ENCODE measurements at regions not wholly inside any gene's neighbourhood (a gene's known extent, or its start where the extent isn't known, plus 50 kb on each side); places are given as distances from the start of the nearest gene placed in this dataset.

GRCh38 chr7:69204943-69205342 is 393.3 kb upstream of the AUTS2 start:
- Histone ChIP-seq H3K4me1 (ENCODE audit: control insufficient read depth, insufficient read depth, low read length) (no peaks in the 10 kb centered on the region), H3K9me3 (ENCODE audit: control insufficient read depth, insufficient read depth, low read length) (peaks cover 2% of the 10 kb centered on the region), H4K91ac (ENCODE audit: insufficient read depth, low read depth, low read length) (no peak overlapping the region), H3K56ac (ENCODE audit: extremely low read depth, insufficient read depth, low read length) (no peak overlapping the region), H3K18ac (ENCODE audit: low read depth, low read length) (no peak overlapping the region), H3K14ac (replicated peaks; ENCODE audit: low read depth, low read length) (no peak overlapping the region), H4K5ac (ENCODE audit: low read depth, low read length) (no peak overlapping the region), H2AK9ac (replicated peaks; ENCODE audit: low read depth, low read length, poor library complexity) (no peak overlapping the region), H3K27me3 (ENCODE audit: control insufficient read depth, insufficient read depth, low read length) (no peaks in the 10 kb centered on the region), H2BK20ac (ENCODE audit: low read depth, low read length) (no peak overlapping the region), H2AK5ac (ENCODE audit: low read depth, low read length) (no peak overlapping the region), H3K9me1 (ENCODE audit: insufficient read depth, low read length) (no peaks in the 10 kb centered on the region), H3K4ac (ENCODE audit: low read depth, low read length) (no peak overlapping the region), H4K20me1 (ENCODE audit: insufficient read depth, low read length) (no peaks in the 10 kb centered on the region), H2BK120ac (ENCODE audit: low read depth, low read length) (no peak overlapping the region), H3K36me3 (ENCODE audit: control insufficient read depth, insufficient read depth, low read length) (no peaks in the 10 kb centered on the region), H4K8ac (ENCODE audit: low read depth in 2 of 2, low read length in 2 of 2) (no peak overlapping the region), H3K23ac (ENCODE audit: low read depth, low read length) (no peak overlapping the region), H2BK5ac (ENCODE audit: low read depth, low read length, poor library complexity, severe bottlenecking) (no peak overlapping the region), H2BK15ac (ENCODE audit: low read depth, low read length) (no peak overlapping the region), H2AFZ (replicated peaks; ENCODE audit: low read length, poor library complexity) (no peak overlapping the region), H3K4me3 (ENCODE audit: insufficient read depth, low read depth, low read length) (no peak overlapping the region), H3K79me1 (ENCODE audit: low read depth in 1 of 2, low read length in 2 of 2) (no peaks in the 10 kb centered on the region), H3K4me2 (ENCODE audit: low read depth, low read length) (no peak overlapping the region), H3K9ac (ENCODE audit: low read depth, low read length) (no peak overlapping the region), H3K27ac (ENCODE audit: insufficient read depth, low read length) (no peak overlapping the region)
- intact Hi-C loops (cut with micrococcal nuclease) = no loop called here
- dilution Hi-C loops (cut with HindIII; ENCODE audit: low sequenced_read_pairs, unreplicated experiment) = no loop called here
- ATAC-seq (ENCODE audit: low read depth) (no peak), DNase-seq (no peak)
- BruUV-seq (replicated peaks) = no TSS peak
- TF ChIP-seq CEBPB (IDR thresholded peaks at IDR 0.05; ENCODE audit: low read depth, low read length) (no peak), MAFK (IDR thresholded peaks at IDR 0.05; ENCODE audit: low read depth, low read length) (no peak), MAZ (IDR thresholded peaks at IDR 0.05; ENCODE audit: borderline replicate concordance, low read depth, low read length) (no peak), POLR2A (IDR thresholded peaks at IDR 0.05; ENCODE audit: low read depth, low read length) (no peak), MXI1 (IDR thresholded peaks at IDR 0.05; ENCODE audit: borderline replicate concordance, low read depth, low read length) (no peak), BHLHE40 (IDR thresholded peaks at IDR 0.05; ENCODE audit: low read depth, low read length) (no peak), CTCF (conservative IDR thresholded peaks at IDR 0.05; ENCODE audit: low read depth, low read length) (no peak), USF2 (IDR thresholded peaks at IDR 0.05; ENCODE audit: low read depth, low read length) (no peak), NFE2L2 (IDR thresholded peaks at IDR 0.05; ENCODE audit: low read depth, low read length) (no peak), ELK1 (IDR thresholded peaks at IDR 0.05; ENCODE audit: borderline replicate concordance, low read depth, low read length) (no peak), SMC3 (IDR thresholded peaks at IDR 0.05; ENCODE audit: low read depth, low read length) (no peak), CHD1 (IDR thresholded peaks at IDR 0.05; ENCODE audit: low read depth, low read length) (no peak)
- ChIA-PET CTCF (no interaction called here), POLR2A (ENCODE audit: unreplicated experiment) (no interaction called here)
- no CpG with 5 or more reads among the region's 3 CpGs for WGBS, 2 experiments (ENCODE audit: extremely low coverage in 2 of 2, insufficient read length in 1 of 2)
- in situ Hi-C loops (cut with MboI; ENCODE audit: low sequenced_read_pairs) = no loop called here

Measured in IMR-90 (cell line).